DMS79 (cell line): ENCODE measurements at regions not wholly inside any gene's neighbourhood (a gene's known extent, or its start where the extent isn't known, plus 50 kb on each side); places are given as distances from the start of the nearest gene placed in this dataset.

Source experiments
- DNase-seq: peaks from one replicate; lab custom pipeline; 2025; lab: John Stamatoyannopoulos, UW

DNA sequence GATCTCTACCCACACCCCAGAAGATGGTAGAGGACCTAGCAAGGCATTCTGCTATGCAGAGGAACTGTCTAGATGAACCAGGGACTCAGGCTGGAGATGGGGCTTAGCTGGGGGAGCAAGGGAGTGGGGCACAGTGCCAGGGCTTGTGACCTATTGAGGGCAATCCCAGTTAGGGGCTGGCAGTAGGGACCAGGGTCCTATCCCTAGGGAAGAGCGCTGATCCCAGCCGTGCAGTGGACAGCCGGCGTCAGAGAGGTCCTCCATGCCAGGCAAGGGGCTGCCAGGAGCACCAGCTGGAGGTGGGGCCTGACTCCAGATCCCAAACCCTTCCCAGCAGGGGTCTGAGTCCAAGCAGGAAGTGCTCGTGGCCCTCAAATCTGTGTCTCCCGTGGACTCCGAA, 52.7 kb upstream of the NEURL1B start:
- DNase-seq, result no peak

DNA sequence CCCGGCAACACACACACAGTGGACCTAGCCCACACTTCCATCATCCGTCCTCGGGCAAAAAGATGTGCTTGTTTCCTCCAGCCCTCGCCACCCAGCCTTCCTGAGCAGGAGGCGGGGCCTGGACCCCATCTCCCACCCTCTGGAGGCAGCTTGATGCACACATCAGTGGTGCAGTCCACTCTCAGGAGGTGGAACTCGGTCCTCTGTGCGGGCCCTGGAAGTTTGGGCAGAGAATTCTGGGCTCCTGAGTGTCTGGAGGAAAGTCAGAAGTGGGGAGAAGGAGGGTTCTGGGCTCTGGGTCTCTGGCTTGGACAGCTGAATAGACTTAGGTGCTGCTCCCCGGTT, 54.0 kb upstream of the NEURL1B start:
- no peak for DNase-seq

DNA sequence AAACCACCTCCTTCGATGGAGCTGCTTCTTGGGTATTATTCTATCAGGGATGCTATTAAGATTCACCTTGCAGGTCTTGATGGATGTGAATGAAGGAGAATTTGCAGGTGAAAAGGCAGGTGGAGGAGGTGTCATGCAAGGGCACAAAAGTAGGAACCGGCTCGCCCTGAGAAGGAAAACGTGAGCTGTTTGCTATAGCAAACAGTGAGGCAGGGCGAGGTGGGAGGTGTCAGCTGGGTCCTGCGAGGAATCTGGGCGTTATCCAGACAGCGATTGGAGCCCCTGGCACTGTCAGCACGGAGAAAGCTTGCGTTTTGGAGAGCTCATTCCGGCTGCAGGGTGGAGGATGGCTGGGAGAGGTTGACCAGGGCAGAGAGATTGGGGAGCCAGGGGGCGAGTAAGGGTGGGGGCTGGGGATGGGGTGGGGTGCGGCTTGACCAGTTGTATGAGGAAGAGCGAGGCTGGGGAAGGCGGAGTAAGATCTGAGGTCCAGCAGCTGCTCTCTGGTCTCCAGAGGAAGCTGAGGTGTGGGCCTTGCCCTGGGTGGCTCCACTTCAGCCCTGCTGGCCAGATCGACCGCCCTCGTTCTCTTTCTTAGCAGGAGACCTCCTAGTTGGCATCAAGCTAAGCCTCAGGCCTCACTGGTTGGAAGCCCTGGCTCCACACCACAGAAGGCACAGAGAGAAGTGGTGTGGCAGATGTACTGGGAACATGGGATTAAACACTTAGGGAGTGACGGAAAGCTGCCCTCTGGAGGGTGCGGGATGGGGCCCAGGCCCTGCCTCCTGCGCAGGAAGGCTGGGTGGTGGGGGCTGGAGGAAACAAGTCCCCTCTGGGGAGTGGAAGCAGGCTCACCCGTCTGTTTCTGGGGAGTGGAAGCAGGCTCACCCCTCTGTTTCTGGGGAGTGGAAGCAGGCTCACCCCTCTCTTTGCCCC, 54.7 kb upstream of the NEURL1B start:
- DNase-seq, result no peak

DNA sequence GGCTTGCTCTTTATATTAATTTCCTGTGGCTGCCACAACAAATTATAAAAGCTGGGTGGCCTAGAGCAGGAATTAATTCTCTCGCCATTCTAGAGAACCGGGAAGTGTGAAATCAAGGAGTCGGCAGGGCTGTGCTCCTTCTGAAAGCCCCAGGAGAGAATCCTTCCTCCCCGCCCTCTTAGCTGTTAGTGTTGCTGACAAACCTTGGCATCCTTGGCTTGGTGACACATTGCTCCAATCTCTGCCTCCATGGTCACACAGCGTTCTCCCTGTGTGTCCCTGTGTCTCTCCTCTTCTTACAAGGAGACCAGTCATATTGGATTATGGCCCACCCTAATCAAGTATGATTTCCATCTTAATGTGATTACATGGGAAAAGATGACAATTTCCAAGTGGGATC, 55.9 kb upstream of the NEURL1B start:
- DNase-seq, result no peak

DNA sequence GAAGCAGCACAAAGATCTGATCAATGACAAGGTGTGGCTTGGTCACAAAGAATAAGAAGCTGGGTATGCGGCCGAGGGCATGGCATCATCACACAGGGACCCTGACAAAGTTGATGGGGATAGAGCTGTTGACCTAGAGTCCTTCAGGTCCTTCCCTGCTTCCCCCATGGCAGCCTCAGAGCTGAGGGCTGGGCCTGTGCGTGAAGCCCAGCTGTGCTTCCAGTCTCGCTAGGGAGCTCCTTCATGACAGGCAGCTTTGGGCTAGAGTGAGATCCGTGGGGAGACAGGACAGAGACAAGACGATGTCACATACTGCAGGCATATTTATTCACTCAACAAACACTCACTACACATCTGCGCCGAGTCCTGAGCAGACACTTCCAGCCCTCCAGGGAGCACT, 56.4 kb upstream of the NEURL1B start:
- no peak for DNase-seq

DNA sequence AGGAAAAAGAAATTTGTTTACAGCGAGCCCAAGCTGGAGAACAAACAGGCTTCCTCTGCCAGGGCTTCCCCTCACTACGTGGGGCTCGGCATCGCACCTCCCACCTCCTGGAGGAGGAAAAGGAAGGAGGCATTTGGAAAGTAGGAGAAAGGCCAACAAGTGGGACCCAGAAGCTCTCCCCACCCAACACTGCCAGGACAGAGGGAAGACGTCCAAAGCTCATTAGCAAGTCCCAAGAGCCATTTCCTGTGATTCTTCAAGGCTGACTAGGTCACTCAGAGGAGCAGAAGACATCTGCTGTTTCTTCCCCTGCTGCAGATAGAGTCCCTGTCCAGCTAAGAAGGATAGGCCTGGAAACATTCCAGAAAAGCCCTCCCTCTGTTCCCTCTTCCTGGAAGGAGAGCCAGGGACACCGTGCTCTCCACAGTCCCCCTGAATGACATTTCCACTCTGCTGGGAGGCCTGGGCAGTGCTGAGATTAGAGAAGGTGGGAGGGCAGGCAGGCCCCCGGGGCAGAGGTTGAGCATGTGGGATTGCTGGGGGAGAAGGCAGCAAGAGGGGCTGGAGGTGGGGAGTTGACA, 57.0 kb upstream of the NEURL1B start:
- no peak for DNase-seq

DNA sequence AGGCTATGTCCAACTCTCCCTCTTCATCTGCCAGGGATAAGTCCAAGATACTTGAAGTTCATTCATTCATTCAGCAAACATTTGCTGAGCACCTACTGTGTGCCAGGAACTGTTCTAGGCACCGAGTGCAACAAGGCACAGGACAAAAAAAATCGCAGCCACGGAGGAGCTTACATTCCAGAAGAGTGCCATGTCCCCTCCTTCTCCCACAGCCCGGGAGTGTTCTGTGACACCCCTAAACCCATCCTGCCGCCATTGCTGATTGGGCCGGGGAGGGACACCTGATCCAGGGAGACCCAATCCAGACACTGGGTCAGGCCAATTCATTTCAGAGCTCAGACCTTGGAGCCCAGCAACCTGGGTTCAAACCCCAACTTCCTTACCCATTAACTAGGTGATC, 58.1 kb upstream of the NEURL1B start:
- no peak for DNase-seq

DNA sequence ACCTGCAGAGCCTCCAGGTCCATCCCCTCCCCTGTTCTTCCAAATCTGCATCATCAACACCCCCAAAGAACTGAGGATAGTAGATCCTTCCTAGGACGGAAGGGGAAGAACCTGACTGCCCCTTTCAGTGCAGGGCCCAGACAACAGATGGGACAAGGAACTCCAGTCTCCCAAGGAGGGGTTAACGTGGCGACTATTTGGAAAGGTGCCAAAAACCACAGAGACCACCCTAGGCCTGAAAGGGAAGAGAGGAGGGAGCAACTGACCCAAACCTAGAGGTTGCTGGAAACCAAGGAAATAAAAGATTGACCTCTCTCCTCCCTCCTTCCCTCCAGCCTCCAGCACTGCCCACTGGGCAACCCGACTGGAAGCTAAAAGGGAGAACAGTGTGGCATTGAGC, 59.7 kb upstream of the NEURL1B start:
- no peak for DNase-seq

DNA sequence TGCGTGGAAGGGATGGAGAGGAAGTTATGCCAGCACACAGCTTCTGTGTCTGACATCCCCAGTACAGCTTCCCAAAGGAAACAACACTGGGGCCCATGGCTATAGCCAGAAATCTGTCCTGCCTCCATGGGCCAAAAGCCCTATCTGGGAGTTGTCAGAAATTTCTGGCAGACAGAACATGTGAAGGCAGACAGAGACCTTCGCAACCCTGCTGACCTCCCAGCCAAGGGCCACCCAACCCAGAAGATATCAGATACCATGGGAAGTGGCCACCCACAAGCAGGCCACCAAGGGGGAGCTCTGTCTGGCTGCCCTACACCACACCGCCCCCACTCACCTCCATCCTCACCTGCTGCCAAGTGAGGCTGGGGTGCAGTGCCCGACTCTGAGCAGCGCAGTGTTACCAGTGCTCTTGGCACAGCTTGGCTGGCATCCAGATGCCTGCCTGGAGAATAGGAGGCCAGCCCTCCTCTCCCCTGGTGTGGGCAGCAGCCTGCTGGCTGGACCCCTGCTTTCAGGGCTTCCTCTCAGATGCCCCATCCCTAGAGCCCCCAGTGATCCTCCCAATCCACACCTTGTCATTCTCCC, 61.6 kb upstream of the NEURL1B start:
- DNase-seq, result peak; percentile 3

DNA sequence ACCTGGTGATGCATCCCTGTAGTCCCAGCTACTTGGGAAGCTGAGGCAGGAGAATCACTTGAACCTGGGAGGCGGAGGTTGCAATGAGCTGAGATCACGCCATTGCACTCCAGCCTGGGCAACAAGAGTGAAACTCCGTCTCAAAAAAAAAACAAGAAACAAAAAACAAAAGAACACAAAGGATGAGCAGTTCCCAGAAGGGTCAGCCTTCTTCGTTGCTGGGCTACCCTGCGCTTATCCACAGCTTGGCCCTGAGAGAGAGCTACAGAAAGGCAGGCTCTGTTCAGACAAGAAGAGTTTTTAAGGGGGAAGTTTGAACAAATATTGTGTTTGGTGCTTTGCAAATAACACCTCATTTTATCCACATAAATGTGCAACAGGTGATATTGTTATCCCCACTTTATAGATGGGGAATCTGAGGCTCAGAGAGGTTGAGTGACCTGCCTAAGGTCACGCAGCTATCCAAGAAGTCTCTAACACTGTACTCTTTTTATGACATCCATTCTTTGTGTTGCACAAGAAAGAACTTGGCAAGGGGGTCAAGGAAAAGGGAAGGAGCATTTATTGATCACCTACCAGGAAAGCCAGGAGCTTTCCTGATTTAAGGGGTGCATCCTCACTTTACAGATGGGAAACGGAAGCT, 63.7 kb upstream of the NEURL1B start:
- no peak for DNase-seq

DNA sequence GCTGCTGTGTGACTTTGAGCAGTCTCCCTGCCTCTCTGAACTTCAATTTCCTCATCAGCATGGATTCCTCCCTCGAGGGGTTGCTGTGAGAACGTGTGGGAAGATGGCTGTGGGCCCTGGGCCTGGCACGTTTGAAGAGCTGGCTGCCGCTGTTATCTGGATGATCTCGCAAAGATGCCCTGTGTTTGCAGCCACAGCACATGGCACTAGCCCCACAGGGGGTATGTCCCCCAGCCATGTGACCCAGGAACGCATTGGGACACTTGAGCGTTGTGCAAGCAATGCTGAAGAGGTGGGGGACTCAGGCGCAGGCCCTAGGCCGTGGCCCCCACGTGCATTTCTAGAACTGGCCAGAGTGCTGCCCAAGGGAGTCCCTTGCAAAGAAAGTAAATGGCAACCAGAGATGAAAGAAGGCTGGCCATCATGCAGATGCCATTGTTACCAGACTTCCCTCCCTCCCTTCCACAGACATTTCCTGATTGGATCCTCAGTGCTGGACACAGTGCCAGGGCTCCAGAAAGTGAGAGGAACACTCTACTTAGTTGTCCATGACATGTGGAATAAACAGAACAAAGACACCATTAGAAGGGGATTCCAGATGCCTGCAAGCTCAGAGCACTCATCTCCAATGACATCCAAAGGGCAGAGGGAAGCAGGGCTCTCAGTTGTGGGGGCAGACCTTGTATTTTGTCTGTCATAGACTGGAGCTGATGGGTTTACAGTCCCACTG, 65.1 kb upstream of the NEURL1B start:
- DNase-seq, result no peak

DNA sequence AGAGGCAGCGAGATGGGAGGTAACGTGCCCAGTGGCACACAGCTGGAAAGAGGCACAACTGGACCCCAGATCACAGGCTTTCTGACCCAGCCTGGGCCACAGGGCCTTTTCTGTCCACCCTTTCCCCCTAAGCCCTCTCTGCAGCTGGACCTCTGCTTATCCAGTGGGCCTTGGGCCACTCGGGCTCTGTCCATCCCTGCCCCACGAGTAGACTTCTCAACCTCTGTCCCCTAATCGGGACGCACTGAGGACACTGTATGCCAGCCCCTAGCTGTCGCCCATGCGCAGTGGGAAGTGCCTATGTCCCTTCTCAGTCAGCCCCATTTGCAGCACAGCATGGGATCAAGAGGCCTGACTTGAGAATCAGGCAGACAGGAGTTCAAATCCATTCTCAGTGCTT, 65.6 kb upstream of the NEURL1B start:
- no peak for DNase-seq

DNA sequence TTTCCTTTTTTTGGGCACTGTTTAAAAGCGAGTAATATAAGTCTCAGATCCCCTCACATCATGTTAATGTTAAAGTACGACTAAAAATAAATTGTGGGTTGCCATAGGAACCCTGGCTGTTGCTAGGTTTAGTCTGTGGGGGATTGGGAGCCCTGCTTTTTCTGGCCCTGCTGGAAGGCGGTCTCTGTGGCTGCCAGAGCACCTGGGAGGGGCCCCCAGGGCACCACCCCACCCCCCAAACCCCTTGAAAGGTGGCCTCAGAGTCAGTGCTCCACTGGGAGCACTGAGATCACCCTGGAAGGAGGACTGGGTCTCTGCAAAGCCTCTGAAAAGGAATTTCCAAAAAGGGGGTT, 66.2 kb upstream of the NEURL1B start:
- no peak for DNase-seq

DNA sequence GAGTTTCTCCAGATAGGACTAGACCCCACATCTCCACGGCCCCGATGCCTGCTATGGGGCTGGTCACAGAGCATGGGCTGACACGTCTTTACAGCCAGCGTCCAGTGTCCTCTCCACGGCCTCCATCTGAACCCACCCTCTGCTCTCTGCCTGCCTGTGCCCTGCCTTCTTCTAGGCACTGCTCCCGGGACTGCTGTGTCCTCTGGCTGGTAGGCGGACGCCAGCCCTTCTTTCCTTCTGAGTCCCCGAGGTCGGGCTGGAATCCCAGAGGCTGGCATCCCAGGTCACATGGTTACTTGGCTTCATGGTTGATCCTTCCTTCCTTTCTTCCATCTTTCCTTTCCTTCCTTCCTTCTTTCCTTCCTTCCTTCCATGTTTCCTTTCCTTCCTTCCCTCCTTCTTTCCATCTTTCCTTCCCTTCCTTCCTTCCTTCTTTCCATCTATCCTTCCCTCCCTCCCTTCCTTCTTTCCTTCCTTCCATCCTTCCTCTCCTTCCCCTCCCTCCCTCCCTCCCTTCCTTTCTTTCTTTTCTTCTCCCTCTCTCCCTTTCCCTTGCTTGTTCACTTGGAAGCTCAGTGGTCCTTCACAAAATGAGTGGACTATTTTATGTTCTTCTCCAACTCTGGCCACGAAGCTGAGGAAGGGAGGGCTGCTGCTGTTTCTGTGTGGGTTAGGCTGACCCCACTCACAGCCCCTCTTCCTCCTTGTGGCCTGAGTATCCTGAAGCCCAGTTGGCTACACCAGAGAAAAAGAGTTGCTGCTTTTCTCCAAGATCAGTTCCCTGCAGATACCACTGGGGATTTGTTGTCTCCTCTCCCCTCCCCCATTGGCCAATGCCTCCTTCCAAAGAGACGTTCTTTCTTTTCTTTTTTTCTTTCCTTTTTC, 66.8 kb upstream of the NEURL1B start:
- no peak for DNase-seq

DNA sequence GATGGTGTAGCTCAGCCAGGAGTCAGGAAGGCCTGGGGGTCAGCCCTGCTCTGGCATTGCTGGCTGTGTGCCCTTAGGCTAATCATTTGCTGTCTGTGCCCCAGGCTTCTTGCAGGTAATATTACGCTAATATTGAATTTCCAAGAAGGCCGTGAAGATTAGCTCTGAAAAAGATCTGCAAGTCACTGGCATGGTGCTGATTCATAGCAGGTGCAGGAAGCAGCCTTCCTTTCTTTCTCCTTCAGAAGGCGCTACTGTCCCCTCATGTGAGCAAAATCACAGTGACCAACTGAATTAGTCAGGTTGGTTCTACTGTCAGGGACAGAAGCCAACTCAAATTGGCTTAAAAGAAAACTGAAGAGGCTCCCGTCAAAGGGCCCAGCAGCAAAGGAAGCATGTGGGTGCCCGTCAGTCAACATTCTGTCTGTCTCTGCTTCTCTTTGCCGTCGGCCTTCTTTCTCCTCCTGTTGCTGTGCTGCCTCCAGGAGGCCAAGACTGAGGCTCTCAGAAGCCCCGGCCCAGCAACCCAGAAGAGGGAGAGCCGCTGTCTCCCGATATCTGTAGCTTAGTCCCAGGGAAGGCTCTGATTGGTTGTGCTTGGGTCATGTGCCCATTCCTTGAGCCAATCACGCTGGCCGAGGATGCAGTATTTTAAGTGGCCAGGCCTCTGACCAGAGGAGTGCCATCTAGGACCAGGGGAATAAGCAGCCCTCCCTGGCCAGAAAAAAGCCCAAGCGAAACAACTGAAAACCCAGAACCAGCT, 67.8 kb upstream of the NEURL1B start:
- DNase-seq, result no peak

DNA sequence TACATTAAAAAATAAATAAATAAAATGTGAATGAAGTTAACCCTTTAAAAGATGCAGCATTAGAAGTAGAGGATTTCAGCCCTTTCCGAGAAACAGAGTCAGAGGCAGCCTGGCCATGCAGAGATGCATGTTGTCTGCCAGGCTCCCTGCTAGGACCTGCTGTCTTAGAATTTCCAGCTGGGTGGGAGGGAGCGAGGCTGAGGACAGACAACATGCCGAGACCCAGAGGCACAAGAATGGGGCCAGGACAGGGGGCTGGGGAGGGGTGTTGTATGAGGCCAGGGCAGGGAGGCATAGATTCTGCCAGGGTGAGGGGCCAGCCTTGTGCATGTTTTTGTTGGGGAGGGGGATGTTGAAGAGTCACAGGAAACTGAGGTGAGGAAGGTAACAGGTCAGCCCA, 68.6 kb upstream of the NEURL1B start:
- DNase-seq, result no peak

DNA sequence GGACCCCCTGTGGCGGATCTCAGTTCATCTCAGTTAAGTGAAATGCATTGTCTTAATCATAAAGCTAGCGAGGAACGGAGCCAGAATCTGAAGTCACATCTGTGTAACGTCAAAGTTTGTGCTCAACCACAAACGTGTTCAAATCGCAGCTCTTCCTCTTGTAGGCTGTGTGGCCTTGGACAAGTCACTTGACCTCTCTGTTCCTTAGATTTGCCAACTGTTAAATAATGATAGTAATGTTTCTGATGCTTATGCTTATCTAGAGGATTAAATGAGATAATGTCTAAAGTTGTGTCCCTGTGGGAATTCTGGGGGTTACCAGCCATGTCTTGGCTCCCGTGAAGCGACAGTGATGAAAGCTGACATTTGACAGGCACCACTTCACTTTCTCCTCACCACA, 69.2 kb upstream of the NEURL1B start:
- DNase-seq, result no peak

DNA sequence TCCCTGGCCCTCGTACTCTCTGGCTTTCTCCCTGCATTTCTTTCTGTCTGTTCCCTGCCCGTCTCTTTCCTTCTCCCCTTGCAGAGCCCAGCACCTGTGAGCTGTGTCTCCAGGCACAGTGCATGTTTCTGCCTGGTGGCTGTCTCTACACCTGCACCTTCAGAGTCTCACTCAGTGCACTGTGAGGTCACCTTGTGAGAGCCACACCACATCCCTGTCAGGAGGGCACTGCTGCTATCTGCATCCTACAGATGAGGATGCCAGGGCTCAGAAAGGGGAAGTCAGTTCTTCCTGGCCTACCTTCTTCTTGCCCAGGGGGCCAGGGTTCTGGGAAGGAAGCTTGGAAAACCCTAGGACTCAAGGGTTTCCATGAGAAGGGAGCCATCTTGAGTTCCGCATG, 69.7 kb upstream of the NEURL1B start:
- no peak for DNase-seq

DNA sequence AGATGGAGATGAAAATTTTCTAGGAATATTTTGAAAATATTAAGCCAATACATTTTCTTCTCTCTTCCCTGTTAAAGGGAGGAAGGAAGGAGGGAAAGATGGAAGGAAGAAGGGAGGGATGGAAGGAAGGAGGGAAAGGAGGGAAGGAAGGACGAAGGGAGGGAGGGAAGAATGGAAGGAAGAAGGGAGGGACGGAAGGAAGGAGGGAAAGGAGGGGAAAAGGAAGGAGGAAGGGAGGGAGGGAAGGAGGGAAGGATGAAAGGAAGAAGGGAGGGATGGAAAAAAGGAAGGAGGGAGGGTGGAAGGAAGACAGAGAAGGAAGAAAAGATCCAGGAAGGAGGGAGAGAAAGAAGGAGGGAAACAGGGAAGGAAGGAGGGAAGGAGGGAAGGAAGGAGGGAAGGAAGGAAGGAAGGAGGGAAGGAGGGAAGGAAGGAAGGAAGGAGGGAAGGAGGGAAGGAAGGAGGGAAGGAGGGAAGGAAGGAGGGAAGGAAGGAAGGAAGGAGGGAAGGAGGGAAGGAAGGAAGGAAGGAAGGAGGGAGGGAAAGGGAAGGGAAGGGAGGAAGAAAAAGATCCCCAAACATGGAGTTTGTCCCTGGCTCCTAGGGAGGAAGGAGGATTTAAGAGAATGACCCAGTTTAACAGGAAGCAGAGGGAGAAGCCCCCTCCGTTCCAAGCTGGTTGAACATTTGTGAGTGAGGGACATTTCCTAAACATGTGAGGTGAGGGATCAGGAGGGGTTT, 70.3 kb upstream of the NEURL1B start:
- no peak for DNase-seq
